A549 (cell line): ENCODE measurements at regions not wholly inside any gene's neighbourhood (a gene's known extent, or its start where the extent isn't known, plus 50 kb on each side); places are given as distances from the start of the nearest gene placed in this dataset.

Experiments used
- ATAC-seq, 2 experiments: fragments of 200-7000 bp in 1 of 2; fragments of >200 bp in 1 of 2; cut with Nextera tagmentation in 1 of 2; cut with Tn5 transposase in 1 of 2; 3 replicates each; pipeline versions ENCODE4 v1.8.0 to v1.9.1; 2018 to 2020; ENCODE audit warnings: mild to moderate bottlenecking in 1 of 2, moderate library complexity in 1 of 2
- CTCF ChIA-PET: fragments of 300-600 bp; sonication (Branson Sonifier 250); formaldehyde crosslinking; extraction: SDS; loops from one replicate; lab custom pipeline; 2021; ENCODE audit warnings: antibody characterized with exemption, inconsistent platforms; lab: Yijun Ruan, JAX
- POLR2A ChIA-PET: fragments of 350-600 bp; formaldehyde crosslinking; extraction: SDS; loops from one replicate; lab custom pipeline; 2021; ENCODE audit warnings: antibody characterized with exemption, inconsistent platforms; lab: Yijun Ruan, JAX
- DNase-seq, 2 experiments: peaks; one replicate each; pipeline versions ENCODE4 v3.0.0 to v3.0.0-alpha.2; 2011 to 2016; ENCODE audit warnings: low read depth in 1 of 2, low spot score in 1 of 2
- FAIRE-seq: peaks from 2 replicates; lab custom pipeline; 2011; peaks lifted over from hg19 to GRCh38; lab: Jason Lieb, UNC
- H3K27ac ChIP-seq, 2 experiments: fragments of >200 bp; sonication (Bioruptor Twin); formaldehyde crosslinking; 3 replicates each; pipeline ENCODE4 v1.5.1; 2016 to 2017
- H3K4me1 ChIP-seq: fragments of >200 bp; sonication (Bioruptor Twin); formaldehyde crosslinking; 3 replicates; pipeline ENCODE4 v1.6.1; 2016
- H3K4me2 ChIP-seq: fragments of >200 bp; sonication (Bioruptor Twin); formaldehyde crosslinking; 3 replicates; pipeline ENCODE4 v1.6.1; 2016
- H3K4me3 ChIP-seq: fragments of >200 bp; sonication (Bioruptor Twin); formaldehyde crosslinking; 3 replicates; pipeline ENCODE4 v1.5.1; 2016
- H3K9me3 ChIP-seq: fragments of >200 bp; sonication (Bioruptor Twin); formaldehyde crosslinking; 3 replicates; pipeline ENCODE4 v1.6.1; 2016
- CBX8 ChIP-seq: fragments of 200-600 bp; sonication (generic); IDR thresholded peaks from 2 replicates; pipeline ENCODE4 v1.6.1; 2016
- CEBPB ChIP-seq, 2 experiments: fragments of >200 bp in 1 of 2; sonication (Bioruptor Twin) in 1 of 2; formaldehyde crosslinking in 1 of 2; IDR thresholded peaks; 2 replicates each; pipeline ENCODE4 v1.6.1; 2012 to 2016
- CHD2 ChIP-seq: fragments of 150-350 bp; IDR thresholded peaks from 2 replicates; pipeline ENCODE4 v1.6.1; 2014; ENCODE audit warnings: low read length; ENCODE audit not compliant: partially characterized antibody
- EHMT2 ChIP-seq: fragments of 200-600 bp; sonication (generic); IDR thresholded peaks from 2 replicates; pipeline ENCODE4 v1.6.1; 2016; ENCODE audit warnings: antibody characterized with exemption, low read depth, mild to moderate bottlenecking, moderate library complexity
- FOXS1 ChIP-seq: fragments of 250-450 bp; sonication (Bioruptor Pico); IDR thresholded peaks from 2 replicates; pipeline ENCODE4 v1.5.0; 2020; ENCODE audit warnings: mild to moderate bottlenecking, moderate library complexity
- GATA3 ChIP-seq: IDR thresholded peaks from 2 replicates; pipeline ENCODE4 v1.6.1; 2012; ENCODE audit warnings: borderline replicate concordance
- HOXA7 ChIP-seq: fragments of 250-450 bp; sonication (Bioruptor Pico); IDR thresholded peaks from 2 replicates; pipeline ENCODE4 v1.5.0; 2020; ENCODE audit warnings: mild to moderate bottlenecking, moderate library complexity
- HOXB13 ChIP-seq: fragments of 250-450 bp; sonication (Bioruptor Pico); IDR thresholded peaks from 2 replicates; pipeline ENCODE4 v1.5.0; 2020; ENCODE audit warnings: low read depth, mild to moderate bottlenecking, moderate library complexity
- JUNB ChIP-seq: fragments of >200 bp; sonication (Bioruptor Twin); formaldehyde crosslinking; IDR thresholded peaks from 2 replicates; pipeline ENCODE4 v1.6.1; 2016
- KDM1A ChIP-seq: fragments of 200-600 bp; sonication (generic); IDR thresholded peaks from 2 replicates; pipeline ENCODE4 v1.6.1; 2016; ENCODE audit warnings: low read depth, mild to moderate bottlenecking
- MAZ ChIP-seq: fragments of 150-350 bp; IDR thresholded peaks from 2 replicates; pipeline ENCODE4 v1.6.1; 2014; ENCODE audit warnings: antibody characterized with exemption, low read depth, low read length, borderline replicate concordance
- MYC ChIP-seq: IDR thresholded peaks from 2 replicates; pipeline ENCODE4 v1.6.1; 2012; ENCODE audit warnings: mild to moderate bottlenecking, inconsistent platforms, low read length, improper control_type of control experiment, borderline replicate concordance
- RARB ChIP-seq: fragments of 250-450 bp; sonication (Bioruptor Pico); IDR thresholded peaks from 2 replicates; pipeline ENCODE4 v1.8.0; 2021; ENCODE audit warnings: mild to moderate bottlenecking, moderate library complexity
- SMC3 ChIP-seq: fragments of >200 bp; sonication (Bioruptor Twin); formaldehyde crosslinking; IDR thresholded peaks from 3 replicates; pipeline ENCODE4 v1.6.1; 2018; ENCODE audit warnings: inconsistent platforms
- SREBF2 ChIP-seq: fragments of 450-650 bp; IDR thresholded peaks from 2 replicates; pipeline ENCODE4 v1.6.1; 2014; ENCODE audit warnings: mild to moderate bottlenecking, moderate library complexity
- TFCP2L1 ChIP-seq: fragments of 250-450 bp; sonication (Bioruptor Pico); IDR thresholded peaks from 2 replicates; pipeline ENCODE4 v1.5.0; 2021; ENCODE audit warnings: mild to moderate bottlenecking
- ZNF302 ChIP-seq: fragments of 250-450 bp; sonication (Bioruptor Pico); IDR thresholded peaks from 2 replicates; pipeline ENCODE4 v1.9.0; 2021; ENCODE audit warnings: inconsistent platforms, mild to moderate bottlenecking, moderate library complexity
- WGBS: methylation state at CpG from one replicate; pipeline ENCODE4 v1.1.6; 2017; ENCODE audit errors: missing lambda C conversion rate; 5-methylcytosine and 5-hydroxymethylcytosine counted together
- TF ChIP-seq, protein P1 (sequence below): fragments of >200 bp; sonication (Bioruptor Twin); formaldehyde crosslinking; IDR thresholded peaks from 3 replicates; pipeline ENCODE4 v1.5.1; 2016
- TF ChIP-seq, protein P2 (sequence below): IDR thresholded peaks from 2 replicates; pipeline ENCODE4 v1.6.1; 2012; ENCODE audit warnings: low read depth, borderline replicate concordance
- TF ChIP-seq, protein P3 (sequence below): fragments of >200 bp; sonication (Bioruptor Twin); formaldehyde crosslinking; IDR thresholded peaks from 3 replicates; pipeline ENCODE4 v1.6.1; 2016
- TF ChIP-seq, protein P4 (sequence below): fragments of 250-450 bp; sonication (Bioruptor Pico); IDR thresholded peaks from 2 replicates; pipeline ENCODE4 v1.5.0; 2020; ENCODE audit warnings: low read depth, mild to moderate bottlenecking, moderate library complexity
- TF ChIP-seq, protein P5 (sequence below): IDR thresholded peaks from 2 replicates; pipeline ENCODE4 v1.6.1; 2012
- TF ChIP-seq, protein P6 (sequence below): fragments of 150-350 bp; IDR thresholded peaks from 2 replicates; pipeline ENCODE4 v1.6.1; 2014; ENCODE audit warnings: low read depth, mild to moderate bottlenecking, low read length

DNA sequence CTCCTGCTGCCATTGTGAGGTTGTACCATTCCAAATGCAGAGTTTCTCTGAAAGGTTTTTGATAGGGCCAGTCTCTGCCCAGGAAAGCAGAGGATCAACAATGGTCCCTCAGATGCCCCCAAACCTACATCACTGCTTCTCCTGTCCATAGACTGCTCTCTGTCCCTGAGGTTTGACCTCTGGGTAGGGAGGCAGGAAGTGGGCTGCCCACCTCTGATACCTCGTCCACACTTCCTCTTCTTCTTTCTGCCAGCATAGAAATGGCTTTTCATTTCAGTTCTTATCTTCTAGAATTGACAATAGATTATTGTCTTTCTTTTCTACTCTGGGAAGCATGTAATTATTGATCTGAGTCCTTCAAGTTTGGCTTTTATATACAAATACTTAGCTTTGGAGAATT is 170.6 kb downstream of the TRMT11 start:
- ATAC-seq (no peak), FAIRE-seq (no peak), DNase-seq (no peak)
- Histone ChIP-seq H3K27ac (no peak overlapping the region), H3K9me3 (no peaks in the 10 kb centered on the region), H3K4me1 (no peaks in the 10 kb centered on the region), H3K4me3 (no peak overlapping the region), H3K4me2 (no peak overlapping the region)
- no peak for TF ChIP-seq JUNB
- no peak for TF ChIP-seq EHMT2
- TF ChIP-seq, protein P1, sequence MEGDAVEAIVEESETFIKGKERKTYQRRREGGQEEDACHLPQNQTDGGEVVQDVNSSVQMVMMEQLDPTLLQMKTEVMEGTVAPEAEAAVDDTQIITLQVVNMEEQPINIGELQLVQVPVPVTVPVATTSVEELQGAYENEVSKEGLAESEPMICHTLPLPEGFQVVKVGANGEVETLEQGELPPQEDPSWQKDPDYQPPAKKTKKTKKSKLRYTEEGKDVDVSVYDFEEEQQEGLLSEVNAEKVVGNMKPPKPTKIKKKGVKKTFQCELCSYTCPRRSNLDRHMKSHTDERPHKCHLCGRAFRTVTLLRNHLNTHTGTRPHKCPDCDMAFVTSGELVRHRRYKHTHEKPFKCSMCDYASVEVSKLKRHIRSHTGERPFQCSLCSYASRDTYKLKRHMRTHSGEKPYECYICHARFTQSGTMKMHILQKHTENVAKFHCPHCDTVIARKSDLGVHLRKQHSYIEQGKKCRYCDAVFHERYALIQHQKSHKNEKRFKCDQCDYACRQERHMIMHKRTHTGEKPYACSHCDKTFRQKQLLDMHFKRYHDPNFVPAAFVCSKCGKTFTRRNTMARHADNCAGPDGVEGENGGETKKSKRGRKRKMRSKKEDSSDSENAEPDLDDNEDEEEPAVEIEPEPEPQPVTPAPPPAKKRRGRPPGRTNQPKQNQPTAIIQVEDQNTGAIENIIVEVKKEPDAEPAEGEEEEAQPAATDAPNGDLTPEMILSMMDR, result no peak
- TF ChIP-seq, protein P2, sequence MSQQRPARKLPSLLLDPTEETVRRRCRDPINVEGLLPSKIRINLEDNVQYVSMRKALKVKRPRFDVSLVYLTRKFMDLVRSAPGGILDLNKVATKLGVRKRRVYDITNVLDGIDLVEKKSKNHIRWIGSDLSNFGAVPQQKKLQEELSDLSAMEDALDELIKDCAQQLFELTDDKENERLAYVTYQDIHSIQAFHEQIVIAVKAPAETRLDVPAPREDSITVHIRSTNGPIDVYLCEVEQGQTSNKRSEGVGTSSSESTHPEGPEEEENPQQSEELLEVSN, result no peak
- no peak for TF ChIP-seq HOXB13 (CRISPR knock-in tag)
- CTCF ChIA-PET, result interaction anchor here (0.6 kb wide), 1 partner anchor 267 kb away, joined by 3 read pairs; no protein-coding TSS in a partner anchor
- 82% methylated on average over 1 of the region's 1 CpG for WGBS
- POLR2A ChIA-PET, result no interaction called here

DNA sequence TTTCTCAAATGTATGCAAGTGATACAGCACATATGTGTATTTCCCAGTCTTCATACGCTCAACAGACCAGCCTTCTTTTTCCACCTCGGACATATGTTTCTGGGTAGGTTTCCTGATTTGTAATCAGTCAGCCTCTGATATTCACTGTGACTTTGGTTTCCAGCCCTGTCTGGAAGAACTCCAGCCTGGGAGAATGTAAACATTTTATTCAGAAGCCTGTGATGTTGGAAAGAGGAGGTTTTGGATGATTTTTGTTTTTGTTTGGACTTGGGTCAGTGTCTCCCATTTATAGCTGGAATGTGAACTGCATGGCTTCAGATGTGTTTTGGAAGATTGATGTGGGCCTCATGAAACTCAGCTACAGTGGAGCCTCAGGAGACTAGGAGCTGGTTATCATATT is 172.2 kb upstream of the CENPW start:
- Histone ChIP-seq H3K4me1 (0 out of 3 replicates have a peak, but pooled peaks cover 7% of the 10 kb centered on the region), H3K4me3 (no peak overlapping the region), H3K9me3 (no peaks in the 10 kb centered on the region), H3K27ac (no peak overlapping the region), H3K4me2 (no peak overlapping the region)
- no peak for DNase-seq
- 91% methylated on average over 2 of the region's 2 CpGs for WGBS
- ChIA-PET POLR2A (interaction anchor here (0.5 kb wide), 1 partner anchor 179 kb away, joined by 3 read pairs; no protein-coding TSS in a partner anchor), CTCF (interaction anchor here (1.4 to 1.5 kb wide), 2 partner anchors 8 to 10 kb away, joined by 3 to 4 read pairs; no protein-coding TSS in a partner anchor)
- no peak for FAIRE-seq
- TF ChIP-seq HOXA7 (no peak), CBX8 (no peak), SREBF2 (no peak), TFCP2L1 (CRISPR knock-in tag) (no peak), RARB (CRISPR knock-in tag) (no peak), GATA3 (no peak)
- ATAC-seq, result no peak

DNA sequence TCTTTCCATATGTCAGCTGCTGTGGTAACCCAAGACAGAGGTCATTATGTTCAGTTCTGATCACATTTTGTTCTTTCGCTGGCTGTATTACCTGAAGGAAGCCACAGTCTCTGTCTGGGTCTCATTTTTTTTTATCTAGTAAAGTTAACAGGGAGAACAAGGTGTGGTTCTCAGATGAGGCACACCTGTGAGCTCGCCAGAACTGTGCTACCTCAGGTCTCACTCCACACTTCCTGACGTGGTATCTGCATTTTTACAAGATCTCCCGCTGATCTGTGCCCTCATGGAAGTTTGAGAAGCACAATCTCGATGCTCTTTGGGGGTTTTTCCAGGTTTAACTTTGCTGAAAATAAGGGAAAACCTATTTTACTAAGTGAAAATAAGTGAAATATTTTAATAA is 169.5 kb upstream of the CENPW start:
- TF ChIP-seq TFCP2L1 (CRISPR knock-in tag) (no peak), CBX8 (no peak), EHMT2 (no peak), FOXS1 (CRISPR knock-in tag) (no peak), SMC3 (no peak), CEBPB (IDR thresholded peaks at IDR 0.05) (no peak), MAZ (no peak), MYC (no peak), SREBF2 (no peak), HOXA7 (no peak), ZNF302 (CRISPR knock-in tag) (no peak), CHD2 (no peak), KDM1A (no peak), RARB (CRISPR knock-in tag) (no peak)
- TF ChIP-seq, protein P3, sequence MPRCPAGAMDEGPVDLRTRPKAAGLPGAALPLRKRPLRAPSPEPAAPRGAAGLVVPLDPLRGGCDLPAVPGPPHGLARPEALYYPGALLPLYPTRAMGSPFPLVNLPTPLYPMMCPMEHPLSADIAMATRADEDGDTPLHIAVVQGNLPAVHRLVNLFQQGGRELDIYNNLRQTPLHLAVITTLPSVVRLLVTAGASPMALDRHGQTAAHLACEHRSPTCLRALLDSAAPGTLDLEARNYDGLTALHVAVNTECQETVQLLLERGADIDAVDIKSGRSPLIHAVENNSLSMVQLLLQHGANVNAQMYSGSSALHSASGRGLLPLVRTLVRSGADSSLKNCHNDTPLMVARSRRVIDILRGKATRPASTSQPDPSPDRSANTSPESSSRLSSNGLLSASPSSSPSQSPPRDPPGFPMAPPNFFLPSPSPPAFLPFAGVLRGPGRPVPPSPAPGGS, result no peak
- TF ChIP-seq, protein P4, sequence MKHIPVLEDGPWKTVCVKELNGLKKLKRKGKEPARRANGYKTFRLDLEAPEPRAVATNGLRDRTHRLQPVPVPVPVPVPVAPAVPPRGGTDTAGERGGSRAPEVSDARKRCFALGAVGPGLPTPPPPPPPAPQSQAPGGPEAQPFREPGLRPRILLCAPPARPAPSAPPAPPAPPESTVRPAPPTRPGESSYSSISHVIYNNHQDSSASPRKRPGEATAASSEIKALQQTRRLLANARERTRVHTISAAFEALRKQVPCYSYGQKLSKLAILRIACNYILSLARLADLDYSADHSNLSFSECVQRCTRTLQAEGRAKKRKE (CRISPR knock-in tag), result no peak
- TF ChIP-seq, protein P5, sequence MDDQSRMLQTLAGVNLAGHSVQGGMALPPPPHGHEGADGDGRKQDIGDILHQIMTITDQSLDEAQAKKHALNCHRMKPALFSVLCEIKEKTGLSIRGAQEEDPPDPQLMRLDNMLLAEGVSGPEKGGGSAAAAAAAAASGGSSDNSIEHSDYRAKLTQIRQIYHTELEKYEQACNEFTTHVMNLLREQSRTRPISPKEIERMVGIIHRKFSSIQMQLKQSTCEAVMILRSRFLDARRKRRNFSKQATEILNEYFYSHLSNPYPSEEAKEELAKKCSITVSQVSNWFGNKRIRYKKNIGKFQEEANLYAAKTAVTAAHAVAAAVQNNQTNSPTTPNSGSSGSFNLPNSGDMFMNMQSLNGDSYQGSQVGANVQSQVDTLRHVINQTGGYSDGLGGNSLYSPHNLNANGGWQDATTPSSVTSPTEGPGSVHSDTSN, result no peak
- TF ChIP-seq, protein P6, sequence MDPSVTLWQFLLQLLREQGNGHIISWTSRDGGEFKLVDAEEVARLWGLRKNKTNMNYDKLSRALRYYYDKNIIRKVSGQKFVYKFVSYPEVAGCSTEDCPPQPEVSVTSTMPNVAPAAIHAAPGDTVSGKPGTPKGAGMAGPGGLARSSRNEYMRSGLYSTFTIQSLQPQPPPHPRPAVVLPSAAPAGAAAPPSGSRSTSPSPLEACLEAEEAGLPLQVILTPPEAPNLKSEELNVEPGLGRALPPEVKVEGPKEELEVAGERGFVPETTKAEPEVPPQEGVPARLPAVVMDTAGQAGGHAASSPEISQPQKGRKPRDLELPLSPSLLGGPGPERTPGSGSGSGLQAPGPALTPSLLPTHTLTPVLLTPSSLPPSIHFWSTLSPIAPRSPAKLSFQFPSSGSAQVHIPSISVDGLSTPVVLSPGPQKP, result no peak
- CTCF ChIA-PET, result interaction anchor here (0.6 to 1.5 kb wide), 4 partner anchors 10 to 175 kb away, joined by 3 to 5 read pairs (median 3); no protein-coding TSS in a partner anchor
- no peak for DNase-seq
- Histone ChIP-seq H3K4me2 (no peak overlapping the region), H3K4me1 (0 out of 3 replicates have a peak, but pooled peaks cover 7% of the 10 kb centered on the region), H3K4me3 (no peak overlapping the region), H3K9me3 (no peaks in the 10 kb centered on the region), H3K27ac (no peak overlapping the region)
- no peak for FAIRE-seq
- no peak for ATAC-seq
- POLR2A ChIA-PET, result no interaction called here
- WGBS, result 59% methylated on average over 5 of the region's 5 CpGs
